ENCODE measurements at regions not wholly inside any gene's neighbourhood (a gene's known extent, or its start where the extent isn't known, plus 50 kb on each side); places are given as distances from the start of the nearest gene placed in this dataset.

DNA sequence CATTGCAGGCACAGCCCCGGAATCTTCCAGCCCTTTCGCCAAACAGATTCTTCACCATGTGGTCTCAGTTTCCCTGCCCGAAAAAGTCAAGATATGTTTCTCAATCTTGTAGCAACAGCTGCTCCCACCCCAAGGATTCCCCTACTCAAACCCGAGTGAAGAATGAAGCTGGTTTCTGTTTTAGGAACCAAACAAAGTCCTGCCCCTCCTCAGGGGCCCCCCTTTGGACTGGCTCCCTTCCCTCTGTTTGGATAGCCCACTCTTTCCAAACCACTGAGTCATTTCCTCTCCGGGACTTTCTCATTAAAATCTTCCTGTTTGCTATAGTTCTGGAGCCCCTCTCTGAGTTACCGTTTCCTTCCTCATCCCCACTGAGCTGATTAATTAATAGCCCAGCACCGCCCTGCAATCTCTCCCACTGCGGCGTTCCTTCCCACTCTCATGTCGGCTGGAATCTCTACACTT, 100.9 kb downstream of the TSEN15 start:
- TF ChIP-seq, protein P1, sequence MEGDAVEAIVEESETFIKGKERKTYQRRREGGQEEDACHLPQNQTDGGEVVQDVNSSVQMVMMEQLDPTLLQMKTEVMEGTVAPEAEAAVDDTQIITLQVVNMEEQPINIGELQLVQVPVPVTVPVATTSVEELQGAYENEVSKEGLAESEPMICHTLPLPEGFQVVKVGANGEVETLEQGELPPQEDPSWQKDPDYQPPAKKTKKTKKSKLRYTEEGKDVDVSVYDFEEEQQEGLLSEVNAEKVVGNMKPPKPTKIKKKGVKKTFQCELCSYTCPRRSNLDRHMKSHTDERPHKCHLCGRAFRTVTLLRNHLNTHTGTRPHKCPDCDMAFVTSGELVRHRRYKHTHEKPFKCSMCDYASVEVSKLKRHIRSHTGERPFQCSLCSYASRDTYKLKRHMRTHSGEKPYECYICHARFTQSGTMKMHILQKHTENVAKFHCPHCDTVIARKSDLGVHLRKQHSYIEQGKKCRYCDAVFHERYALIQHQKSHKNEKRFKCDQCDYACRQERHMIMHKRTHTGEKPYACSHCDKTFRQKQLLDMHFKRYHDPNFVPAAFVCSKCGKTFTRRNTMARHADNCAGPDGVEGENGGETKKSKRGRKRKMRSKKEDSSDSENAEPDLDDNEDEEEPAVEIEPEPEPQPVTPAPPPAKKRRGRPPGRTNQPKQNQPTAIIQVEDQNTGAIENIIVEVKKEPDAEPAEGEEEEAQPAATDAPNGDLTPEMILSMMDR (IDR thresholded peaks at IDR 0.05): no peak
- Histone ChIP-seq H3K9me3 (no peaks in the 10 kb centered on the region), H3K27me3 (no peaks in the 10 kb centered on the region), H3K4me1 (ENCODE audit: insufficient read depth) (peaks cover 14% of the 10 kb centered on the region), H3K4me3 (peak overlapping the region; percentile 27), H3K36me3 (no peaks in the 10 kb centered on the region), H3K27ac (no peak overlapping the region)
- 11 to 18% (median 18%) methylated on average over 10 of the region's 10 CpGs for WGBS, 3 donors
- peak in 3 of 5 donors; percentile 14 to 33 (median 22) for DNase-seq
- intact Hi-C loops (cut with DNase I): no loop called here

DNA sequence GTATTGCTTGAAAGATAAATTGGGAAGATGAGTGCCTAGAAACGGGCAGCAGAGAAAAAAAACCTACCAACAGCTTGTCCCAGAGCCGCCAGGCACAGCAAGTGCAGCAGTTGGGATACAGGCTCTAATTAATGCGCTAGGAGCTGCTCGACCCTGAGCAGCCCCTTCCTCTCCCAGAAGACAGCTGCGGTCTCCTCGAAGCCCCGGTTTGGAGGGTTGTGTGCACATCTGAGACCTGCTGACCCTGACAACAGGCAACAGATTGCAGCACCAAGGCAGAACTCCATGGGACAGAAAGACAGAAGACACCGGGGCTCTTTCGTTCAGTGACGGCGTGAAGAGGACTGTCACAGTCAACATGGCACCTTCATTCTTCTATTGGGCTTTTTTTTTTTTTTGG, 101.4 kb downstream of the TSEN15 start:
- H3K4me3 ChIP-seq: peak overlapping the region; percentile 27
- H3K9me3 ChIP-seq: no peaks in the 10 kb centered on the region
- TF ChIP-seq POLR2A (IDR thresholded peaks at IDR 0.05): no peak
- TF ChIP-seq, protein P1 (IDR thresholded peaks at IDR 0.05): no peak
- TF ChIP-seq EP300 (IDR thresholded peaks at IDR 0.05): no peak
- H3K27me3 ChIP-seq: no peaks in the 10 kb centered on the region
- no peaks in the 10 kb centered on the region for H3K36me3 ChIP-seq
- H3K4me1 ChIP-seq (ENCODE audit: insufficient read depth): peaks cover 14% of the 10 kb centered on the region
- no peak overlapping the region for H3K27ac ChIP-seq
- WGBS, 3 donors: 60 to 70% (median 63%) methylated on average over 11 of the region's 11 CpGs
- no peak for DNase-seq
- intact Hi-C loops (cut with DNase I): no loop called here

DNA sequence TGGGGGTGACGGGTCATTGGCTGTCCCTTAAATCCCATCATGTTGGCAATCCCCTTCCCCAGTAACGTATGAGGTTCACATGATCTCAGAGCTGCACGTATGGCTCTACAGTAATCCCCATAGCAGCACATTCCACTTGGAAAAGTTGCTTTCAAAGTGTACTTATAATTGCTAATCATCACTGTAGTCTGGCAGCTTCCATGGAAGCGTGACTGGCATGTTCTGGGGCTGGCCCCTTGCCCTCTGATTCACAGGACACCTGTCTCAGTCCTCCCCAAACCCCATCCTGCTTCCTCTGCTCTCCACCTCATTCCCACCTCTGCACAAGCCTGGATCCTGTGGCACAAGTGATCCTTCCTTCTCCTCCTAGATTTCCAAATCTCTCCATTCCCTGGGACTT, 102.2 kb downstream of the TSEN15 start:
- H3K36me3 ChIP-seq: no peaks in the 10 kb centered on the region
- no peak for DNase-seq
- TF ChIP-seq POLR2A (IDR thresholded peaks at IDR 0.05) (no peak), EP300 (IDR thresholded peaks at IDR 0.05) (no peak)
- TF ChIP-seq, protein P1 (IDR thresholded peaks at IDR 0.05): no peak
- H3K27me3 ChIP-seq: no peaks in the 10 kb centered on the region
- H3K27ac ChIP-seq: no peak overlapping the region
- intact Hi-C loops (cut with DNase I): no loop called here
- H3K4me3 ChIP-seq: no peak overlapping the region
- 88 to 92% (median 91%) methylated on average over 4 of the region's 4 CpGs for WGBS, 3 donors
- peaks cover 14% of the 10 kb centered on the region for H3K4me1 ChIP-seq (ENCODE audit: insufficient read depth)
- H3K9me3 ChIP-seq: no peaks in the 10 kb centered on the region

DNA sequence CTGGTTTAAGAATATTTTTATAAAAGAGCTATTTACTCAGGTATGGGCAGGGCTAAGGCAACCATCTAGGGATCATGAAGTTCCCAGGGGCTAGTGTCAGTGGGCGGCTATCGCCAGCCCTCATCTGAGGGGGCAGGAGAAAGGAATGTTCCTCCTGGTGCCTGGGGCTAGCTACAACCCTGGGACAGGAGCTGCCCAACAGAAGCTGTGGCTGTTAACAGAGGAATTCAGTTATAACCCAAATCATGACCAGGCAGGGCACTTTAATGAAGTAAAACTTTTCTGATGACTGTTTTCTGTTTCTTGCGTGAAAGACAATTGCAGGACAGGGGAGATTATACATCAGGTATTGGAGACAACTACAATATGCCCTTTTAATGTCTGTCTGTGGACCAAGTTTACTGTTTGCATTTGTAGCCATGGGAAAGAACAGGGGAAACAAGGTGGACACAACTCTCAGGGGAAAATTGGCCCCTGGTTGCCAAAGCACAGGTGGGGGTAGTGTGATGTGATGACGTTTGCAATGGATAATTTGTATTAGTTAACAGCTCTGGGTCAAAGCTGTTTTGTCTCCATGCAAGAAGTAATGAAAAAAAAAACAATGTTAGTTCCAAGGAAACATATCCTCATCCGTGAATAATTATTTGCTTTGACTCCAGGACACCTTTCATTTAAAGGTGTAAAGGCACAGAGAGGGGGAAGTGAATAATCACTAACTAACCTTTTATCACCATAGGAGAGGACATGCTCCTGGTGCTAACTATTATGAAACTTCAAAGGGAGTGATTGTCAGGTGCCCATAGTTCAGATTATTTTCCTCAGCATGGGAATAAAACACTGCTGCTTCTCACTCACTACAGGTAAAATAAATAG, 105.2 kb downstream of the TSEN15 start:
- TF ChIP-seq EP300 (IDR thresholded peaks at IDR 0.05) (no peak), POLR2A (IDR thresholded peaks at IDR 0.05) (no peak)
- TF ChIP-seq, protein P1 (IDR thresholded peaks at IDR 0.05): no peak
- Histone ChIP-seq H3K9me3 (no peaks in the 10 kb centered on the region), H3K27me3 (no peaks in the 10 kb centered on the region), H3K4me1 (ENCODE audit: insufficient read depth) (peaks cover 8% of the 10 kb centered on the region), H3K36me3 (no peaks in the 10 kb centered on the region), H3K27ac (no peak overlapping the region), H3K4me3 (no peak overlapping the region)
- 35 to 49% (median 40%) methylated on average over 5 of the region's 5 CpGs for WGBS, 3 donors
- intact Hi-C loops (cut with DNase I): no loop called here
- no peak for DNase-seq
